ENCODE measurements at regions not wholly inside any gene's neighbourhood (a gene's known extent, or its start where the extent isn't known, plus 50 kb on each side); places are given as distances from the start of the nearest gene placed in this dataset.

- Histone ChIP-seq H4K8ac (ENCODE audit: extremely low read depth, insufficient read depth, low read length) (peak overlapping the region; percentile 79; the same call in 1 of the 2 replicates), H3K4me3 (ENCODE audit: extremely low read depth in 1 of 4, insufficient read depth in 2 of 4, low read depth in 3 of 4, low read length in 4 of 4) (0 out of 8 replicates have a peak overlapping the region, but pooled peaks of 1 of the 4 experiments have one; percentile 12), H3K36me3 (ENCODE audit: control insufficient read depth in 2 of 4, insufficient read depth in 4 of 4, low read length in 3 of 4) (no peaks in the 10 kb centered on the region), H2BK15ac (ENCODE audit: low read length) (no peak overlapping the region), H3K14ac (ENCODE audit: insufficient read length) (no peak overlapping the region), H2AFZ (ENCODE audit: low read length) (peak overlapping the region; percentile 53; the same call in 1 of the 2 replicates), H3K79me1 (ENCODE audit: low read depth, low read length) (no peaks in the 10 kb centered on the region), H2BK5ac (ENCODE audit: low read depth, low read length) (peak overlapping the region; percentile 60; the same call in 1 of the 2 replicates), H3K18ac (ENCODE audit: extremely low read depth, low read length) (peak overlapping the region; percentile 32), H3K9ac (replicated peaks in 1 of 4; ENCODE audit: extremely low read depth in 1 of 4, low read depth in 3 of 4, low read length in 3 of 4) (no peak overlapping the region), H3K4ac (replicated peaks; ENCODE audit: insufficient read length, low read depth, low read length) (no peak overlapping the region), H2BK120ac (replicated peaks; ENCODE audit: low read depth, low read length) (no peak overlapping the region), H2BK20ac (ENCODE audit: low read length) (no peak overlapping the region), H4K20me1 (replicated peaks in 1 of 2; ENCODE audit: control insufficient read depth in 1 of 2, insufficient read depth in 2 of 2, low read length in 2 of 2) (no peaks in the 10 kb centered on the region), H3K27ac (ENCODE audit: low read depth, low read length) (no peak overlapping the region), H2BK12ac (ENCODE audit: low read depth, low read length) (0 out of 2 replicates have a peak overlapping the region, but pooled peaks have one; percentile 68), H3K23ac (ENCODE audit: insufficient read length) (no peak overlapping the region), H3K27me3 (replicated peaks in 1 of 4; ENCODE audit: control insufficient read depth in 3 of 4, extremely low read depth in 1 of 4, insufficient read depth in 3 of 4, low read length in 3 of 4) (no peaks in the 10 kb centered on the region), H4K5ac (ENCODE audit: insufficient read length, low read depth, low read length) (no peak overlapping the region), H3K79me2 (ENCODE audit: control insufficient read depth in 1 of 2, insufficient read depth in 2 of 2, low read length in 2 of 2) (no peaks in the 10 kb centered on the region), H2AK5ac (ENCODE audit: low read depth, low read length) (no peak overlapping the region), H3K23me2 (ENCODE audit: low read depth, low read length) (no peaks in the 10 kb centered on the region), H3K56ac (replicated peaks; ENCODE audit: insufficient read length, low read depth, low read length) (no peak overlapping the region), H3K4me2 (ENCODE audit: insufficient read depth in 1 of 2, low read depth in 2 of 2, low read length in 2 of 2) (no peak overlapping the region; a peak in 1 of 4 replicates), H4K91ac (replicated peaks; ENCODE audit: insufficient read length, low read length) (no peak overlapping the region), H3K9me3 (ENCODE audit: insufficient read depth in 2 of 2, low read depth in 1 of 2, low read length in 1 of 2) (no peaks in the 10 kb centered on the region; a peak in 1 of 4 replicates), H3K4me1 (replicated peaks in 1 of 4; ENCODE audit: control insufficient read depth in 3 of 4, insufficient read depth in 4 of 4, low read length in 3 of 4) (no peaks in the 10 kb centered on the region; a peak in 1 of 7 replicates)
- TF ChIP-seq, protein P1, sequence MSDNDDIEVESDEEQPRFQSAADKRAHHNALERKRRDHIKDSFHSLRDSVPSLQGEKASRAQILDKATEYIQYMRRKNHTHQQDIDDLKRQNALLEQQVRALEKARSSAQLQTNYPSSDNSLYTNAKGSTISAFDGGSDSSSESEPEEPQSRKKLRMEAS (IDR thresholded peaks at IDR 0.05) = peak; percentile 74
- TF ChIP-seq FOSL1 (IDR thresholded peaks at IDR 0.05; ENCODE audit: insufficient read depth, low read depth, low read length) = no peak
- TF ChIP-seq, protein P2, sequence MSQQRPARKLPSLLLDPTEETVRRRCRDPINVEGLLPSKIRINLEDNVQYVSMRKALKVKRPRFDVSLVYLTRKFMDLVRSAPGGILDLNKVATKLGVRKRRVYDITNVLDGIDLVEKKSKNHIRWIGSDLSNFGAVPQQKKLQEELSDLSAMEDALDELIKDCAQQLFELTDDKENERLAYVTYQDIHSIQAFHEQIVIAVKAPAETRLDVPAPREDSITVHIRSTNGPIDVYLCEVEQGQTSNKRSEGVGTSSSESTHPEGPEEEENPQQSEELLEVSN (IDR thresholded peaks at IDR 0.05) = peak; percentile 80
- POLR2A ChIA-PET (ENCODE audit: partially characterized antibody) = no interaction called here
- 77% methylated on average over 32 of the region's 37 CpGs; no CpG with 5 or more reads in 1 of the 2 experiments for WGBS, 2 experiments (ENCODE audit: extremely low coverage in 1 of 2, insufficient coverage in 1 of 2, insufficient read length in 1 of 2, insufficient replicate concordance in 2 of 2, low coverage in 1 of 2, low lambda C conversion rate in 2 of 2, missing lambda C conversion rate in 1 of 2)
- CTCF ChIA-PET (ENCODE audit: partially characterized antibody) = interaction anchor here (0.6 to 1.5 kb wide), 4 partner anchors 15 to 46 kb away, joined by 3 to 4 read pairs (median 4); no protein-coding TSS in a partner anchor
- DNase-seq (ENCODE audit: low read depth in 1 of 2, low spot score in 2 of 2) (peak; percentile 17 to 56), FAIRE-seq (no peak)
Observed at GRCh38 chr3:87052499-87053260, 61.7 kb upstream of the VGLL3 start.

All from H1 (cell line).